HCT116 (cell line): ENCODE measurements at regions not wholly inside any gene's neighbourhood (a gene's known extent, or its start where the extent isn't known, plus 50 kb on each side); places are given as distances from the start of the nearest gene placed in this dataset.

ENCODE experiments used
- ATAC-seq: fragments of 200-7000 bp; cut with Tn5 transposase; 2 replicates; pipeline ENCODE4 v1.9.1; 2020; ENCODE audit warnings: mild to moderate bottlenecking, moderate library complexity
- BruUV-seq: library from RNA; stranded (reverse); fragments of 400-500 nt; replicated peaks from 2 replicates; lab custom pipeline; 2021; lab: Mats Ljungman, UMichigan
- CTCF ChIA-PET: fragments of 300-600 bp; sonication (Branson Sonifier 250); formaldehyde crosslinking; loops from one replicate; lab custom pipeline; 2021; ENCODE audit warnings: antibody characterized with exemption; lab: Charles Lee
- POLR2A ChIA-PET: fragments of 300-600, 350-600 bp; sonication (Branson Sonifier 250); formaldehyde crosslinking; loops from one replicate; lab custom pipeline; 2021; ENCODE audit warnings: antibody characterized with exemption; lab: Charles Lee
- RAD21 ChIA-PET, 2 experiments: fragments of 300-600 bp; sonication (Branson Sonifier 250); formaldehyde crosslinking; loops; one replicate each; lab custom pipeline; 2023; ENCODE audit warnings: low total read pairs in 2 of 2; ENCODE audit not compliant: uncharacterized antibody in 2 of 2, unreplicated experiment in 2 of 2, low non-redundant PET in 1 of 2; lab: Charles Lee
- DNase-seq: peaks from one replicate; pipeline ENCODE4 v3.0.0-alpha.2; 2010; ENCODE audit warnings: low read depth, low spot score
- H2AFZ ChIP-seq: fragments of 200-600 bp; shearing (Covaris generic), sonication (generic); 2 replicates; pipeline ENCODE4 v1.6.1; 2017; ENCODE audit warnings: low read depth, mixed run types, mixed read lengths, antibody characterized with exemption, low read length; ENCODE audit not compliant: poor library complexity, severe bottlenecking
- H3K27ac ChIP-seq: 2 replicates; pipeline ENCODE4 v1.5.1; 2012; ENCODE audit warnings: low read depth, low read length
- H3K27me3 ChIP-seq: fragments of 200-600 bp; sonication (generic); 2 replicates; pipeline ENCODE4 v1.6.1; 2016; ENCODE audit warnings: mixed run types, low read length, mixed read lengths; ENCODE audit not compliant: insufficient read depth
- H3K36me3 ChIP-seq, 2 experiments: fragments of 200-500 bp in 1 of 2; fragments of 200-600 bp in 1 of 2; sonication (Bioruptor generic) in 1 of 2; sonication (generic) in 1 of 2; 2 replicates each; pipeline versions ENCODE4 v1.5.1 to v1.6.1; 2014 to 2016; ENCODE audit warnings: low read length in 2 of 2, inconsistent platforms in 1 of 2, mixed read lengths in 1 of 2, mixed run types in 1 of 2; ENCODE audit not compliant: insufficient read depth in 2 of 2, control insufficient read depth in 1 of 2
- H3K4me1 ChIP-seq, 2 experiments: fragments of 200-600 bp in 1 of 2; sonication (generic) in 1 of 2; 2 replicates each; pipeline versions ENCODE4 v1.5.1 to v1.6.1; 2012 to 2017; ENCODE audit warnings: low read length in 2 of 2, inconsistent platforms in 1 of 2, mild to moderate bottlenecking in 1 of 2, mixed read lengths in 1 of 2, mixed run types in 1 of 2, moderate library complexity in 1 of 2; ENCODE audit not compliant: insufficient read depth in 2 of 2, control insufficient read depth in 1 of 2
- H3K4me2 ChIP-seq: fragments of 200-600 bp; sonication (generic); 2 replicates; pipeline ENCODE4 v1.6.1; 2017; ENCODE audit warnings: mixed run types, low read length, mixed read lengths
- H3K4me3 ChIP-seq, 2 experiments: fragments of 200-600 bp in 1 of 2; sonication (generic) in 1 of 2; replicated peaks in 1 of 2; 2 replicates each; pipeline ENCODE4 v1.5.1; 2011 to 2016; ENCODE audit warnings: low read length in 2 of 2, control low read depth in 1 of 2, low read depth in 1 of 2, mild to moderate bottlenecking in 1 of 2, mixed read lengths in 1 of 2, mixed run types in 1 of 2
- H3K79me2 ChIP-seq: fragments of 200-600 bp; sonication (generic); 2 replicates; pipeline ENCODE4 v1.6.1; 2017; ENCODE audit warnings: mild to moderate bottlenecking, mixed run types, low read length, moderate library complexity, mixed read lengths; ENCODE audit not compliant: insufficient read depth
- H3K9ac ChIP-seq: fragments of 200-600 bp; sonication (generic); 2 replicates; pipeline ENCODE4 v1.6.1; 2016; ENCODE audit warnings: low read length, mixed read lengths
- H3K9me2 ChIP-seq: fragments of 200-600 bp; sonication (generic), shearing (Covaris generic); 2 replicates; pipeline ENCODE4 v1.6.1; 2017; ENCODE audit warnings: mixed run types, mild to moderate bottlenecking, moderate library complexity; ENCODE audit not compliant: insufficient read depth
- H3K9me3 ChIP-seq, 2 experiments: fragments of 200-500 bp in 1 of 2; fragments of 200-600 bp in 1 of 2; sonication (Bioruptor generic) in 1 of 2; sonication (generic) in 1 of 2; 2 replicates each; pipeline ENCODE4 v1.6.1; 2014 to 2017; ENCODE audit warnings: low read length in 2 of 2, mixed read lengths in 2 of 2, inconsistent platforms in 1 of 2, low read depth in 1 of 2, mild to moderate bottlenecking in 1 of 2, mixed run types in 1 of 2, moderate library complexity in 1 of 2; ENCODE audit not compliant: control insufficient read depth in 1 of 2, insufficient read depth in 1 of 2
- H4K20me1 ChIP-seq: fragments of 200-600 bp; sonication (generic), shearing (Covaris generic); 2 replicates; pipeline ENCODE4 v1.6.1; 2017; ENCODE audit warnings: mixed run types, mild to moderate bottlenecking, moderate library complexity; ENCODE audit not compliant: insufficient read depth
- ATF3 ChIP-seq: IDR thresholded peaks from 2 replicates; pipeline ENCODE4 v1.6.1; 2012
- CBX3 ChIP-seq: IDR thresholded peaks from 2 replicates; pipeline ENCODE4 v1.6.1; 2012; ENCODE audit warnings: low read depth
- CTCF ChIP-seq, 3 experiments: fragments of 200-600 bp in 1 of 3; sonication (generic) in 1 of 3; IDR thresholded peaks in 2 of 3; conservative IDR thresholded peaks in 1 of 3; 2 replicates each; pipeline ENCODE4 v1.5.1; 2012 to 2017; ENCODE audit warnings: low read depth in 2 of 3, low read length in 2 of 3, antibody characterized with exemption in 1 of 3, borderline replicate concordance in 1 of 3, control low read depth in 1 of 3, mild to moderate bottlenecking in 1 of 3, mixed read lengths in 1 of 3, mixed run types in 1 of 3, moderate library complexity in 1 of 3; ENCODE audit not compliant: insufficient read depth in 1 of 3
- EGR1 ChIP-seq: IDR thresholded peaks from 2 replicates; pipeline ENCODE4 v1.6.1; 2012; ENCODE audit warnings: low read depth
- EZH2 ChIP-seq: fragments of 200-600 bp; sonication (generic); IDR thresholded peaks from 2 replicates; pipeline ENCODE4 v1.6.1; 2017; ENCODE audit warnings: antibody characterized with exemption, mixed run types
- EZH2phosphoT487 ChIP-seq: fragments of 200-600 bp; IDR thresholded peaks from 2 replicates; pipeline ENCODE4 v1.6.1; 2018; ENCODE audit warnings: antibody characterized with exemption, borderline replicate concordance
- FOSL1 ChIP-seq: IDR thresholded peaks from 2 replicates; pipeline ENCODE4 v1.6.1; 2012; ENCODE audit warnings: low read depth
- POLR2A ChIP-seq: IDR thresholded peaks from 2 replicates; pipeline ENCODE4 v1.7.0; 2011; ENCODE audit warnings: borderline replicate concordance; ENCODE audit not compliant: insufficient read depth, insufficient read length; ENCODE audit errors: extremely low read depth
- POLR2AphosphoS5 ChIP-seq: IDR thresholded peaks from 2 replicates; pipeline ENCODE4 v1.6.1; 2011; ENCODE audit warnings: mild to moderate bottlenecking, low read depth, low read length, moderate library complexity
- RAD21 ChIP-seq: IDR thresholded peaks from 2 replicates; pipeline ENCODE4 v1.6.1; 2012; ENCODE audit warnings: low read depth, mild to moderate bottlenecking
- SIN3A ChIP-seq: IDR thresholded peaks from 2 replicates; pipeline ENCODE4 v1.6.1; 2012; ENCODE audit warnings: low read depth
- TCF7L2 ChIP-seq: IDR thresholded peaks from 2 replicates; pipeline ENCODE4 v1.7.0; 2011; ENCODE audit warnings: borderline replicate concordance, inconsistent platforms; ENCODE audit not compliant: insufficient read depth, insufficient read length; ENCODE audit errors: extremely low read depth
- ZBTB33 ChIP-seq: IDR thresholded peaks from 2 replicates; pipeline ENCODE4 v1.6.1; 2011; ENCODE audit warnings: mild to moderate bottlenecking, low read length, moderate library complexity; ENCODE audit not compliant: insufficient replicate concordance; ENCODE audit errors: extremely low read depth
- intact Hi-C: fragments of 100-400 bp; cut with micrococcal nuclease; formaldehyde crosslinking; loops from 2 replicates; pipeline ENCODE4 v1.10.0; 2022

- H3K36me3 ChIP-seq, result no peaks in the 10 kb centered on the region
- TF ChIP-seq RAD21 (no peak), EZH2phosphoT487 (no peak), ZBTB33 (no peak), FOSL1 (no peak), CTCF (IDR thresholded peaks at IDR 0.05 in 2 of 3, conservative IDR thresholded peaks at IDR 0.05 in 1 of 3; ENCODE audit: borderline replicate concordance in 1 of 3, insufficient read depth in 1 of 3, low read depth in 2 of 3, low read length in 2 of 3) (no peak), EGR1 (no peak), POLR2A (no peak), TCF7L2 (no peak), SIN3A (no peak), EZH2 (no peak), CBX3 (no peak), POLR2AphosphoS5 (no peak), ATF3 (no peak)
- ChIA-PET POLR2A (no interaction called here), CTCF (no interaction called here), RAD21 (no interaction called here)
- no peaks in the 10 kb centered on the region for H4K20me1 ChIP-seq
- no peaks in the 10 kb centered on the region for H3K27me3 ChIP-seq
- H3K9me2 ChIP-seq, result no peaks in the 10 kb centered on the region
- H2AFZ ChIP-seq, result no peak overlapping the region
- intact Hi-C loops, result no loop called here
- DNase-seq, result no peak
- no TSS peak for BruUV-seq
- H3K4me3 ChIP-seq, result no peak overlapping the region
- H3K4me1 ChIP-seq, result 0 out of 4 replicates have a peak, but pooled peaks cover 2 to 5% of the 10 kb centered on the region in 2 experiments
- no peak for ATAC-seq
- no peaks in the 10 kb centered on the region for H3K9me3 ChIP-seq
- H3K9ac ChIP-seq, result no peak overlapping the region
- H3K79me2 ChIP-seq, result no peaks in the 10 kb centered on the region
- H3K27ac ChIP-seq, result no peak overlapping the region
- H3K4me2 ChIP-seq, result no peak overlapping the region
These were observed 109.5 kb downstream of the SP3 start for GRCh38 chr2:173855661-173856060.
